Skeletal muscle tissue (tissue), 3 donors: ENCODE measurements at regions not wholly inside any gene's neighbourhood (a gene's known extent, or its start where the extent isn't known, plus 50 kb on each side); places are given as distances from the start of the nearest gene placed in this dataset.

Experiments used
- H3K27ac ChIP-seq: one replicate; pipeline ENCODE4 v1.7.0; 2013; ENCODE audit warnings: mild to moderate bottlenecking, low read depth, low read length, inconsistent platforms
- H3K27me3 ChIP-seq, 3 donors: one replicate each; pipeline ENCODE4 v1.7.0; 2013; ENCODE audit warnings: low read length in 3 of 3; ENCODE audit not compliant: control insufficient read depth in 3 of 3, insufficient read depth in 3 of 3
- H3K36me3 ChIP-seq, 3 donors: one replicate each; pipeline ENCODE4 v1.7.0; 2013; ENCODE audit warnings: low read length in 3 of 3; ENCODE audit not compliant: control insufficient read depth in 3 of 3, insufficient read depth in 3 of 3
- H3K4me1 ChIP-seq, 3 donors: one replicate each; pipeline ENCODE4 v1.7.0; 2013; ENCODE audit warnings: low read length in 3 of 3, mild to moderate bottlenecking in 3 of 3; ENCODE audit not compliant: control insufficient read depth in 3 of 3, insufficient read depth in 3 of 3
- H3K4me3 ChIP-seq, 3 donors: one replicate each; pipeline ENCODE4 v1.7.0; 2013; ENCODE audit warnings: low read length in 3 of 3
- H3K9ac ChIP-seq, 3 donors: one replicate each; pipeline ENCODE4 v1.7.0; 2013; ENCODE audit warnings: low read length in 3 of 3, mild to moderate bottlenecking in 3 of 3, moderate library complexity in 2 of 3, low read depth in 1 of 3
- H3K9me3 ChIP-seq, 3 donors: one replicate each; pipeline ENCODE4 v1.7.0; 2013; ENCODE audit warnings: low read length in 3 of 3; ENCODE audit not compliant: control insufficient read depth in 3 of 3
- donor health status: Osteomylitis.

GRCh38 chr16:64132190-64132589 lies 989.7 kb downstream of the CDH11 start:
- no peak overlapping the region for H3K4me3 ChIP-seq
- H3K9ac ChIP-seq = no peak overlapping the region
- no peak overlapping the region for H3K27ac ChIP-seq
- H3K4me1 ChIP-seq = no peaks in the 10 kb centered on the region
- no peaks in the 10 kb centered on the region for H3K27me3 ChIP-seq
- H3K9me3 ChIP-seq = no peaks in the 10 kb centered on the region
- no peaks in the 10 kb centered on the region for H3K36me3 ChIP-seq

GRCh38 chr16:64131423-64131822 lies 990.4 kb downstream of the CDH11 start:
- Histone ChIP-seq H3K27me3 (no peaks in the 10 kb centered on the region), H3K9ac (no peak overlapping the region), H3K27ac (no peak overlapping the region), H3K4me3 (no peak overlapping the region), H3K9me3 (no peaks in the 10 kb centered on the region), H3K4me1 (no peaks in the 10 kb centered on the region), H3K36me3 (no peaks in the 10 kb centered on the region)

GRCh38 chr16:64130140-64130539 lies 991.7 kb downstream of the CDH11 start:
- no peak overlapping the region for H3K4me3 ChIP-seq
- no peak overlapping the region for H3K9ac ChIP-seq
- H3K4me1 ChIP-seq = no peaks in the 10 kb centered on the region
- no peaks in the 10 kb centered on the region for H3K9me3 ChIP-seq
- H3K36me3 ChIP-seq = no peaks in the 10 kb centered on the region
- no peak overlapping the region for H3K27ac ChIP-seq
- no peaks in the 10 kb centered on the region for H3K27me3 ChIP-seq

- H3K27ac ChIP-seq = no peak overlapping the region
- no peaks in the 10 kb centered on the region for H3K9me3 ChIP-seq
- no peaks in the 10 kb centered on the region for H3K36me3 ChIP-seq
- H3K4me1 ChIP-seq = no peaks in the 10 kb centered on the region
- no peaks in the 10 kb centered on the region for H3K27me3 ChIP-seq
- H3K4me3 ChIP-seq = no peak overlapping the region
- no peak overlapping the region for H3K9ac ChIP-seq
These were observed 999.7 kb downstream of the CDH11 start for GRCh38 chr16:64122177-64122576.

GRCh38 chr16:64121473-64121872 lies 1000.4 kb downstream of the CDH11 start:
- Histone ChIP-seq H3K27me3 (no peaks in the 10 kb centered on the region), H3K9me3 (no peaks in the 10 kb centered on the region)

GRCh38 chr16:64116151-64116550 lies 1005.7 kb downstream of the CDH11 start:
- H3K27ac ChIP-seq = no peak overlapping the region
- no peaks in the 10 kb centered on the region for H3K27me3 ChIP-seq
- H3K9me3 ChIP-seq = no peaks in the 10 kb centered on the region
- H3K4me3 ChIP-seq = no peak overlapping the region
- no peaks in the 10 kb centered on the region for H3K36me3 ChIP-seq
- H3K9ac ChIP-seq = no peak overlapping the region
- H3K4me1 ChIP-seq = no peaks in the 10 kb centered on the region

More at GRCh38 chr16:64121473-64121872, 1000.4 kb downstream of the CDH11 start:
- Histone ChIP-seq H3K27ac (no peak overlapping the region), H3K9ac (no peak overlapping the region), H3K36me3 (no peaks in the 10 kb centered on the region), H3K4me3 (no peak overlapping the region), H3K4me1 (no peaks in the 10 kb centered on the region)

- Histone ChIP-seq H3K27me3 (no peaks in the 10 kb centered on the region), H3K9me3 (no peaks in the 10 kb centered on the region), H3K36me3 (no peaks in the 10 kb centered on the region), H3K9ac (no peak overlapping the region), H3K27ac (no peak overlapping the region), H3K4me1 (no peaks in the 10 kb centered on the region), H3K4me3 (no peak overlapping the region)
These were observed 1012.6 kb downstream of the CDH11 start for GRCh38 chr16:64109241-64109640.

GRCh38 chr16:64102654-64103053 lies 1019.2 kb downstream of the CDH11 start:
- Histone ChIP-seq H3K36me3 (no peaks in the 10 kb centered on the region), H3K4me3 (no peak overlapping the region), H3K27ac (no peak overlapping the region), H3K27me3 (no peaks in the 10 kb centered on the region), H3K9ac (no peak overlapping the region), H3K4me1 (no peaks in the 10 kb centered on the region), H3K9me3 (no peaks in the 10 kb centered on the region)

GRCh38 chr16:64098451-64098850 lies 1023.4 kb downstream of the CDH11 start:
- no peaks in the 10 kb centered on the region for H3K4me1 ChIP-seq
- no peaks in the 10 kb centered on the region for H3K36me3 ChIP-seq
- H3K27ac ChIP-seq = no peak overlapping the region
- H3K9ac ChIP-seq = no peak overlapping the region
- no peak overlapping the region for H3K4me3 ChIP-seq
- no peaks in the 10 kb centered on the region for H3K27me3 ChIP-seq
- H3K9me3 ChIP-seq = no peaks in the 10 kb centered on the region

GRCh38 chr16:64096689-64097088 lies 1025.2 kb downstream of the CDH11 start:
- H3K36me3 ChIP-seq = no peaks in the 10 kb centered on the region
- no peak overlapping the region for H3K9ac ChIP-seq
- no peaks in the 10 kb centered on the region for H3K4me1 ChIP-seq
- H3K27ac ChIP-seq = no peak overlapping the region
- H3K9me3 ChIP-seq = no peaks in the 10 kb centered on the region
- no peaks in the 10 kb centered on the region for H3K27me3 ChIP-seq
- no peak overlapping the region for H3K4me3 ChIP-seq
